Right hindlimb (tissue), 1 donor: ENCODE measurements at regions not wholly inside any gene's neighbourhood (a gene's known extent, or its start where the extent isn't known, plus 50 kb on each side); places are given as distances from the start of the nearest gene placed in this dataset.
A peak's percentile ranks its signal among the peaks of the same experiment; 100 is the strongest.
"Not testable (repeated sequence)": the region's sequence is repeated elsewhere in the genome, so short reads cannot be mapped to it uniquely, and the experiment has no call there.

ENCODE experiments used
- DNase-seq: peaks from one replicate; pipeline ENCODE4 v3.0.0-alpha.2; 2018

DNA sequence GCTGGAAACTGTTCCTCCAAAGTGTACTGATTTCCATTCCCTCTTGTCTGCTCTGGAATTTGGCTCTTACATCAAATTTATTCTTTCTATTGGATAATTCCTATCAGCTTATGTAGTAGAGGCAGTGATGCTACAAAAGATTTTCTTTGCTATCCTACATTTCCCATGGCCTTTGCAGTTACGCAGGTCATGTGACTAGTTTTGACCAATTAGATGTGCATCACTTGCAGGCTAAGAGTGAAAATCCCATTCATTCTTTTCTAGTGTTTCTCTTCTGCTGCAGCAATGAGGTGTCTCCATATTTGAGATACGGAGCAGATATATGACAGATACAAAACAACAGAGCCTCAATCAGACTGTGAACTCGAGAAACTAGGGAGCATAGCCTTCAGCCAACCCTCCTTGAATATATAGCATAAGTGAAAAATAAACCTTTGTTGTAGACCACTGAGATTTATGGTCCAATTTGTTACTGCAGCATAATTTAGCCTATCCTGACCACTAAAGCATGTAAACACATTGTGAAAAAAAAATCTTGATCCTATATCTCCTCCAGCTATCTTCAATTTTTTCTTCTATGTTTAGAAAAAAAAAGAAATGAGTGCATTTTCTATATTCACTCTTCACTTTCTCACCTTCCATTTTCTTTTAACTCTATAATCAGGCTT, 102.0 kb downstream of the HNMT start:
- DNase-seq = no peak

DNA sequence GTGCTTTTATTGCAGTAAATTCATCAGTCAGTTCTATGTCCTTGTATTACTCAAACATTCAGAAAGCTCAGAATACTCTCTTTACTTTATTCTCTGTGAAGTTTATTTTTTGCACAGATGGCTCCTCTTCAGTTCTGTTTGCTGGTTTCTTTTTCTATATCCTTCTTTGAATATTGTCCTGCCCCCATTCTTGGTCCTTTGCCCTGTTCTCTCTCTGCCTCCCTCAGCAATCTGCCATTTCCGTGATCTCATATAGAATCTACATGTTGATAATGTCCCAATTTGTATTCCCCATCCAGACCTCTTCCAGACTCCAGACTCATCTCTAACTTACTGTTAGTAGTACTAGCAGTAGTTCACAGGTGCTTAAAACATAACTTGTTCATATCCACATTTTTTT, 102.6 kb downstream of the HNMT start:
- no peak for DNase-seq

DNA sequence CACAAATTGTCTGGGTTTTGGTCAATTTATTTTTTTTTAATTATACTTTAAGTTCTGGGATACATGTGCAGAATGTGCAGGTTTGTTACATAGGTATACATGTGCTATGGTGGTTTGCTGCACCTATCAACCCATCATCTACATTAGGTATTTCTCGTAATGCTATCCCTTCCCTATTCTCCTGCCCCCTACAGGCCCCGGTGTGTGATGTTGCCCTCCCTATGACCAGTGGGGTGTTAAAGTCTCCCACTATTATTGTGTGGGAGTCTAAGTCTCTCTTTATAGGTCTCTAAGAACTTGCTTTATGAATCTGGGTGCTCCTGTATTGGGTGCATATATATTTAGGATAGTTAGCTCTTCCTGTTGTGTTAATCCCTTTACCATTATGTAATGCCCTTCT, 104.4 kb downstream of the HNMT start:
- DNase-seq = not testable (repeated sequence)

DNA sequence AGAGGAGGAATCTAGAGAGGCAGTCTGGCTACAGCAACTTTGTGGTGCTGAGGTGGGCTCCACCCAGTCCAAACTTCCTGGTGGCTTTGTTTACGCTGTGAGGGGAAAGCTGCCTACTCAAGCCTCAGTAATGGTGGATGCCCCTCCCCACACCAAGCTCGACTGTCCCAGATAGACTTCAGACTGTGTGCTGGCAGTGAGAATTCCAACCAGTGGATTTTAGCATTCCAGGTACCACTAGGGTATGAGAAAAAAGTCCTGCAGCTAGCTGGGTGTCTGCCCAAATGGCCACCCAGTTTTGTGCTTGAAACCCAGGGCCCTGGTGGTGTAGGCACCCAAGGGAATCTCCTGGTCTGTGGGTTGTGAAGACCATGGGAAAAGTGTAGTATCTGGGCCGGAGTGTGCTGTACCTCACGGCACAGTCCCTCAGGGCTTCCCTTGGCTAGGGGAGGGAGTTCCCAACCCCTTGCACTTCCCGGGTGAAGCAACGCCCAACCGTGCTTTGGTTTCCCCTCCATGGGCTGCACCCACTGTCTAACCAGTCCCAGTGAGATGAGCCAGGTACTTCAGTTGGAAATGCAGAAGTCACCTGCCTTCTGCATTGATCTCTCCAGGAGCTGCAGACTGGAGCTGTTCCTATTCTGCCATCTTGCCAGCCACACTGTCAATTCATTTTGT, 106.9 kb downstream of the HNMT start:
- not testable (repeated sequence) for DNase-seq

DNA sequence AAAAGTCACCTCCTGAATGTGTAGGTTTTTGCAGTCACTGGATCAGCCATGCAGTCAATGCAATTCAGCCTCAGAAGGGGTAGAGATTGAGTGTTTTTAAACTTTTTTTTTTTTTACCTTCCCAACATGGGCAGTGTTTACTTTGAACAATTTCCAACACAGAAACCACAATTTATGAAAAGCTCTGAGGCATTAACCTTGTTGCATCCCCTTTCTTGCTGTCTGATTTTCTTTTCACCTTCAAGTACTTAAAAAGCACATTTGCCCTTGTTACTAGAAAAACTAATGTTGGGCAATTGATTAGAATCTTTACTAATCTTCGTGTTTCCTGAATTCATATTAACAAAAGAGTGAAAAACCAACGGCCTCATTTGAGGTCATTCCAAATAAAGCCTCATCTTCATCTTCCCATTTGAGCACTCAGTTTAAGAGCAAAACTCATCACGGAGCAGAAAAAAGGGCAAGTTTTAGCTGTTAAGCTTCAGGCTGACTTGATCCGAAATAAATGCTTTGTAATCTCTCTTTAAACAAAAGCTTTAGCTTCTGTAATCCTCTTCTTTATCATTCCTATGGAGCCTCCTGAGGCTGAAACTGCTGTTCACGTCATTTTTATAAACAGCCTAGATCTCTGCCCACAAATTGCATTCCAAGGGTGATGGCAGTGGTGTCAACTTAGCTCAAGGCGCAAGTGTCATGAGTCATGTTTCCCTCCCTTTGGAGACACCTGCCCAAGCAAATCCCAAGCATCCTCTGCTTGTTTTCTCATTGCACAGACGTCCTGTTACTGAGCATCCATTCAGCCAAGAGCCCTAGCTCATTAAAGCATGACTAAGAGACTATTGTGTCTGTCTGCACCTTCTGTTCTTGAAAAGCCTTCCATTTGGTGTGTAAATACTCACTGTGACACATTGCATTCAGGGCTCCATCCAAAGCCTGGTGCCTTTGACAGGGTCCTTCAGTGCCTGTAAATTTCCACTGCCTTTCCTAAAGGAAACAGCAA, 107.7 kb downstream of the HNMT start:
- DNase-seq = no peak

DNA sequence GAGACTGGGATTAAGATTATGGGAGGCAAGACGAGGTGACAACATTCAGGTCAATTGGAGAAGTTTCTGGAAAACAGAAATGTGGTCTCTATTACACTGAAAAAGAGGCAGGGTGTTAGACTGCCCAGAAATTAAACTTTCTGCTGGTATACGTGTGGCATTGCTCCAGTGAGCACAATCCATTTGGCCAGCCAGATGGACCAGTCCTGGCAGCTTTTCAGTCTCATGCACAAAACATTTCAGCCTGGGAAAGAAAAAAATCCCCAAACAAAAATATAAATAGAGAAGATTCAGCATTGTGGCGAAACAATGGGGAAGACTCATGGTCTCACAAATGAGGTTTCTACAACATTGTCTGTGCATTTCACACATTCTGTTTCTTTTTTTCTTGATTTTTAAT, 113.9 kb downstream of the HNMT start:
- no peak for DNase-seq

DNA sequence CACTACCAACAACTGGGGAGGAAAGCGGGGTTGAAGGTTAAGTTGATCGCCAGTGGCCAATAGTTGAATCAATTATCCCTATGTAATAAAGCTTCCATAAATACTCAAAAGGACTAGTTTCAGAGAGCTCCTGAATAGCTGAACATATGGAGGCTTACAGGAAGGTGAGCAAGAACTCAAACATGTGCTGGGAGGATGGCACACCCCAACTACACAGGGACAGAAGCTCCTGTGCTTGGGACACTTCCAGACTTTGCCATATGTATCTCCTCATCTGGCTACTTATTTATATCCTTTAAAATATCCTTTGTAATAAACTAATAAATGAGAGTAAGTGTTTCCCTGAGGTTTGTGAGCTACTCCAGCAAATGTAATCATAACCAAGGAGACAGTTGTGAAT, 115.7 kb downstream of the HNMT start:
- DNase-seq = no peak

DNA sequence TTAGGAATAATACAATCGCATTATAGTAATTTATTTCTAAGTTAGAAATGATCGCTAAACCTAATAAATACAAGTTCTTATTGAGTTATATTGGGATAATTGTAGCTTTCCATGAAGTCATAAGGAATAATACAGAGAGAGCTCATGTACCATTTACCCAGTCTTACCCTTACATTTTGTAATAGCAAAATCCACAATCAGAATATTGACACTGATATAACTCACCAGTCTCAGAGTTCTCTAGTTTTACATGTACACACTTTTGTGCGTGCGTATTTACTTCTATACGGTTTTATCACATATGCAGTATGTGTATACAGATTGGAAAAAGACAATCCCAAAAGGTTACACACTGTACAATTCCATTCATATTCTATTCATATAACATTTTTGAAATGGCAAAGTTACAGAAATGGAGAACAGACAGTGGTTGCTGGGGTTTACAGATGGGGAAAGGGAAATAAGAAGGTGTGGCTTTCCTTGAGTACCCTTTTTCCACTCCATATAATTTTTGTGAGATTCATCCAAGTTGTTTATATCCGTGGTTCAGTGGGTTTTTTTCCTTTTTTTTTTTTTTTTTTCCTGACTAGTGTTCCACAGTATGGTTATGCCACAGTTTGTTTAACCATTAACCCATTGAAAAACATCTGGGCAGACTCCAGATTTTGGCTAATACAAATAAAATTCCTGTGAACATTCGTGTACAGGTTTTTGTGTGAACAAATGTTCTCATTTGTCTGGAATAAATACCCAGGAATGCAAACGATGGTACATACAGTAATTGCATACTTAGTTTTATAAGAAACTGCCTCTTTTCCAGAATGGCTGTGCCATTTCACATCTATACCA, 117.2 kb downstream of the HNMT start:
- DNase-seq = no peak

DNA sequence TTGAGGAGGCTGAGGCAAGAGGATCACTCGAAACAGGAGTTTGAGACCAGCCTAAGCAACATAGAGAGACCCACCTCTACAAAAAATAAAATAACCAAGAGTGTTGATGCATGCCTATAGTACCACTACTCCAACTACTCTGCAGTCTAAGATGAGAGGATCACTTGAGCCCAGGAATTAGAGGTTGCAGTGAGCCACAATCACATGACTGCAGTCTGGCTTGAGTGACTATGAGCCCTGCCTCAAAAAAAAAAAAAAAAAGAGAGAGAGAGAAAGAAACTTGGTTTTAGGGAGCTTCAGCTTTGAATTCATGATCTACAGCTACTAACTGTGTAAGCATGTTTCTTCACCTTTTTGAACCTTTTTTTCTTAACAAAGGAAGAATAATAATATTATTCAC, 119.9 kb downstream of the HNMT start:
- DNase-seq = no peak

DNA sequence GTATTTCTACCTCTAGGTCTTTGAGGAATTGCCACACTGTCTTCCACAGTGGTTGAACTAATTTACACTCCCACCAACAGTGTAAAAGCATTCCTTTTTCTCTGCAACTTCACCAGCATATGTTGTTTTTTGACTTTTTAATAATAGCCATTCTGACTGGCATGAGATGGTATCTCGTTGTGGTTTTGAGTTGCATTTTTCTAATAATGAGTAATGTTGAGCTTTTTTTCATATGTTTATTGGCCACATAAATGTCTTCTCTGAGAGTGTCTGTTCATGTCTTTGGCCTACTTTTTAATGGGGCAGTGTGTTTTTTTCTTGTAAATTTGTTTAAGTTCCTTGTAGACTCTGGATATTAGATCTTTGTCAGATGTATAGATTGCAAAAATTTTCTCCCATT, 121.2 kb downstream of the HNMT start:
- not testable (repeated sequence) for DNase-seq

DNA sequence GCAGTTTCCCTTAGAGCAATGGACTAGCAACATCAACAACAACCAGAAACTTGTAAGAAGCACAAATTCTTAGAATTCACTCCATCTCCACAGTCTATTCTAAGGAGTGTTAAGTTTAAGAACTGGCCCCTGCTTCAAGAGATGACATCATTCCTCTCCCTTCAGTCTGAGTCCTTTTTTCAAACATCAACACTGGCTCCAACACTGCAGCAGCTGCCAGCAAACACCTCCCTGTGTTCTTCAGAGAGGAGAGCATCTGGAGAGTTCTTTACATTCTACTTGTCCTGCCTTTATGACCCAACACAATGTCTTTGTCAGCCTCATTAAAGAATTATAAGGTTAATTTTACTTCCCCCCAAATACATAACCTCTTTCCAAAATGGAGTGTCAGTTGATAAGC, 122.3 kb downstream of the HNMT start:
- peak; percentile 27 for DNase-seq

DNA sequence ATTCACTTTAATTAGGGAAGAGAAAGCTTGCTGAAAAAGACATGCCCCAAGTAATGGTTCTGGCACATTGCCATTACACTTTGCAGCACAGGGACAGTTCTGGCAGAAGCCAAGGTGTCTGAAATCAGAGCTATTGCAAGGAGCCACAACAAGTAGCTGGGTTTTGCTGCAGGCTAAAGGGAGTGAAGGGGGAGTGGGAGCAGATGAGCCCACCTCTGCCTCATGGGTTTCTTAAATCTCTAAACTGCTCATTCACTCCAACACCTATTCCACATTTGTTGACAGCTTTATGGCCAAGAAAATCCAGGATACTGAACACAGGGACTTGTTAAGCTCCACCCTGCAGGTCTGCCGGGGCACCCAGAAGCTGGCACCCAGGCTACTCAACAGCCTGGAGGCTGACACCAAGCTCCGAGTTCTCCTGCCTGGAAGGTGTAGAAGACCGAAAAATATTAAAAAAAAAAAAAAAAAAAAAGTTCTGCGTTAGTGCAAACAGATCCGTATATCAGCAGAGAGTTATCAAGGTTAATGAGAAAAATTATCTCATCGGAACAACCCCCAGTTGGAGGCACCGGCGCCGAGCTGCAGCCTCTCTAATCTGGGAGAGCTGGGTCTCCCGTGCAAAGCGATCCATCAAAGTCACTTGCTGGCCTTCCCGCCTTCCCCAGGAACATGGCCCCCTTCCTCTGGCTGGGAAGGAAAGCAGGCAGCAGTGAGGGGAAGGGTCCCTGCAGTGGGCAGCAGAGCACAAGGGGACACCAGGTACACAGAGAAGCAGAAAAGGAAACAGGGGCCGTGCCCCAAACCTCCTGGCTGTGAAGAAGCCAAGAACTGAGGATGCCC, 123.7 kb downstream of the HNMT start:
- DNase-seq = no peak

DNA sequence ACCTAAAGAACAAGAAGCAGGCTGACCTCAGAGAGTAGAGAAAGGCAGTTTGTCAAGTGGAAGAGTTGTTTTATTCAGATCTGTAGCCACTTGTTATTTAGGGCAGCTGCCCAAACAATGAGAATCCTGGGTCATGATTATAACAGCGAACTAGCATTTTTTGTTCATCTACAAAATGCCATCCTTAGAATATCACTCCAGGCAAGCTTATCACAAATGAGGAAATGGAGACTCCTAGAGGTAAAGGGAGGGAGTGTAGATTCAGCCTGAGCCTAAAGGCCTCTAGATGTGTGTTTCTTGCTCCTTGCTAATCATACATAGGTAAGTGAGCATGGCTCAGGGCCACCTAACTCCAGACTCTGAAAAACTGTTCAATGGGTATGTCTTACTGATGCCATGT, 126.1 kb downstream of the HNMT start:
- DNase-seq = no peak

DNA sequence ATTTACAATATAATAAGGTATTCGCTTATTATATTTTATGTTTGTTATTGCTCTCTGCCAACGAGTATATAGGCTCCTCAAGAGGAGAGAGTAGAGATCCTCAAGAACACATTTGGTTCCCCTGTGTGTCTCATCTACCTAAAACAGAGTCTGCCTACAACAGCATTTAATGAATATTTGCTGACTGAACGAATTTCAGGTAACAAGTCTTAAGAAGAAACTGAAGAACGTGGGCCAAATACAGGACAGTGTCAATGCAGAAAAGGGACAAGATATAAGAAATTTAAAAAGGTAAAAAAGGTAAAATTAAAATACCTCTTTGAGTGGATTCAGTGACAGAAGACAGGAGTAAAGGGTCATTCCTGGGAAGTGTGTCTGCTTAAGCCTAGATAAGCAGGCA, 129.2 kb downstream of the HNMT start:
- DNase-seq = no peak

DNA sequence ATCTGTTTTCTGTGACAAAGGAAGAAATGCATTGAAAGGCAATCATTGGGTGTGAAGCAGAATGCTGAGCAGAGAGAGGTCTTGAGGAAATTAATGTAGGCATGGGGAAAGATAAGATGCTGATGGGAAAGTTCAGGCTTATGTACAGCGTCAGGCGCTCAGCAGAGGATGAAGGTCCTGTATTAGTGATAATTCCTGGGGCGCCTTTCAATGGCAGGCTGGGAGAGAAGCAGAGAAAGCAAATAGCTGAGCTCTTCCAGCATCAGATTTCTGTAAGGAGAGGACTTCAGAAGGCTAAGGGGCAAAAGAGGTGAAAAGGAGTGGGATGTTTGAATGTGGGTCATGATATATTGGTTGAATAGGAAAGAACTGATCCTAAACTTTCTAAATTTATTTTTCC, 129.8 kb downstream of the HNMT start:
- no peak for DNase-seq

DNA sequence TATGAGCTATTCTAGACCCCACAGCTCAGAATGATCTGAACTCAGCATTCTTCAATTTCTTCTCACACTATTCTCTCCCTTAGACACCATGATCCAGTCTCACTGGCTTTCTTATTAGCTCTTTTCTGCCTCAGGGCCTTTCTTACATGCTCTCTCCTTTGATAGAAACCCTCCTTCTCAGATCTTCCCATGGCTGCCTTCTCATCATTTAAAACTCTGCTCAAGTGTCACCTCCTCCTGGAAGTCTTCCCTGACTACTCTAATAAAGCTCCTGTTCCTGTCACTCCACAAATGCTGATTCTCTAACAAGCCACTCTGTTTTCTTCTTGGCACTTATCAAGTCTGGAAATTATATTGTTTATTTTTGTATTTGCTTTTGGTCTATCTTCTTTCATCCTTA, 131.1 kb downstream of the HNMT start:
- DNase-seq = no peak

DNA sequence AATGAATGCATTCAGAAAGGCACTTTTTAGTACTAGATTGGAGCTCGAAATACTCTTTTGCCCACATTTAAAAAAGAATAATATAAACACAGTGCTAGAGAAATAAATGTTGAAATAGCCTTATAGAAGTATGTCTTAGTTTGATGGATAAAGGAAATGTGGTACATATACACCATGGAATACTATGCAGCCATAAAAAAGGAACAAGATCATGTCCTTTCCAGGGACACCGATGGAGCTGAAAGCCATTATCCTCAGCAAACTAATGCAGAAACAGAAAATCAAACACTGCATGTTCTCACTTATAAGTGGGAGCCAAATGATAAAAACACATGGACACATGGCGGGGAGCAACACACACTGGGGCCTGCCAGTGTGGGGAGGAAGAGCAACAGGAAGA, 135.0 kb downstream of the HNMT start:
- DNase-seq = not testable (repeated sequence)

DNA sequence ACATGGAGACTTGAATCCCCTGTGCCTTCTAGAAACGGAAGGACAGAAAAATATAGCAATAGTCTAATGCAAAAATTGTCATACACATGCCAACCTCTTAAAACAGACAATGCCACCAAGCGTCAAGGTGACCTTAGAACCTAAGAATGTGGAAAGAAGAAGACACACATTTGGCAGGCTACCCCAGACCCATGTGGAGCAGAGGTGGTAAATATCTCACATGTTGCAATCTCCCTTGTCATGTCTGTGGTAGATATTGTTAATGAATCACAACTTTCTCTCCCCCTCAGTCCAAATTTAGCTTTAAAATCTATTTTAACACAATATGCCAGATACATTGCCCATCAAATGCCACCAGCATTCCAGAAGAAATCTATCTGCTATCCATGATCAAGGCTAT, 137.4 kb downstream of the HNMT start:
- DNase-seq = no peak

DNA sequence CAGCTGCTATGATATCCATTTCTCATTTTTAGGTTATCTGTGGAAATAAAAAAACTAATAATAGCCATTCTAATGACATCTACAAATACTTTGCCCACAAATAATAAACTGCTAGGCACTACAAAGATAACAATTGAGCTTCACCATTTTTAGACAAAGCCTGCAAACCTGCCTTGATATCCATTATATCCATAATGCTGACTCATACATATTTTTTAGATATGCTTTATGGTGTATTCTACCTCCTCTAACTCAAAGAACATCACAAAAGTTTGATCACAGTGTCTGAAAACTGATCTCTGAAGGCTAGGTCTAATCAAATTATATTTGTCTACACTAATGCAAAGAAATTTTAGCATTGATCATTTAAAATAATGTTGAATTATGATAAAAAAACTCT, 138.4 kb downstream of the HNMT start:
- no peak for DNase-seq

DNA sequence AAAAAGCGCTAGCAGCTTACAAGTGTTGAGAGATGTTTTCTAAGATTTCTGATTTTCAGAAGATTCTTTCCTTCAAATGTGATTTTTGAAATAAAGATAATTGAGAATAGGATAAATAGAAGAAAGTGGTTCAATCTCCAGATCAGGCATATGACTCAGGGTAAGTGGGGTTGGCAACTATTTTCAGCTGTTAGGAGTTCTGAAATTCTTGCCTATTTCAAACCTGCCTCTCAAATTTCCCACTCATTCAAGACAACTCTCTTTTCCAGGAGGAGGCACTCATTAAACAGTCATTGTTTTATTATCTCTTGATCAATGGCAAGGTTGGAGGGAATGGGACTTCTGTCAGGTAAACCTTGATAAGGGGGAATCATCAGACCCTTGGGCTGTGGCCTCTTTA, 138.9 kb downstream of the HNMT start:
- no peak for DNase-seq

DNA sequence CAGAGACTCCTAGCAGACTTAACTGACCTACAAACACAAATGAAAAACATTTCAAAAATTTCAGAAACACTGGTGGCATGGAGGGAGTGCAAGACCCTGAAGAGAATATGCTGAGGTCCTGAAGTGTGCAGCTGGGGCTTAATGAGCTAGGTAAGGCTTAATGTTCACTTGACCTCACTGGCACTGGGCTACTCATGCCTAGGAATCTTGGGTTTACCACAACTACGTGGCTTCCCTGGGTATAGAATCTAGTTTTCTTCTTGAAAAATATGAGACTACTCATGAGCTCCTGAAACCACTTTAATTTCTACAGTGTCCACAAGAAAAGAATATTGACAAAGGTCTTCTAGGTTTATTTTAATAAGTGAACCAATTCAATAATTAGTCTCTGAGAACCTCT, 139.8 kb downstream of the HNMT start:
- DNase-seq = no peak

DNA sequence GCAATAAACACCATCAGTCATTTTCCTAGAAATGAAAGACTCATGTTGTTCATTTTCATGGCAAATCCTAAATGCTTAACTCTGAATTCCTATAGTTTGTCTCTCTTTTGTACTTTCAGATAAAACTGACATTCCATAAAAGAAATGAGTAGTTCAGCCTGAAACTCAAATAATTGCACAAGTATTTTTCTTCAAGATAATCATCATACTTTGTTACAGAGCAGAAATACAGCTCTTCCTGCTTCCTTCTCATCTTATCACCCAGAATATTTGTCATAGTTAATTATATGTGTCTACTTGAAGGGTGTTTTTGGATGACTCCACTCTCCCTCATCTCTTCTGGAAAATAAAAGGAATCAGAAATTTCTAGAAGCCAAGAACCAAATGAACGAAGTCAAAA, 141.1 kb downstream of the HNMT start:
- no peak for DNase-seq
